HepG2 (cell line): ENCODE measurements at regions not wholly inside any gene's neighbourhood (a gene's known extent, or its start where the extent isn't known, plus 50 kb on each side); places are given as distances from the start of the nearest gene placed in this dataset.
A peak's percentile ranks its signal among the peaks of the same experiment; 100 is the strongest.

Experiments
- ATRX ChIP-seq: sonication (generic); formaldehyde crosslinking; IDR thresholded peaks from 2 replicates; pipeline ENCODE4 v1.4.0; 2020; ENCODE audit warnings: missing genetic modification reagents, borderline replicate concordance
- EHMT2 ChIP-seq: fragments of 200-600 bp; sonication (generic); IDR thresholded peaks from 2 replicates; pipeline ENCODE4 v1.7.0; 2017; ENCODE audit warnings: antibody characterized with exemption, low read depth, low read length, borderline replicate concordance
- EP300 ChIP-seq, 3 experiments: sonication (generic) in 1 of 3; formaldehyde crosslinking in 1 of 3; IDR thresholded peaks; 2 replicates each; pipeline versions ENCODE4 v1.5.1 to v1.6.1; 2011 to 2020; ENCODE audit warnings: low read depth in 2 of 3, low read length in 2 of 3, borderline replicate concordance in 1 of 3, improper control_type of control experiment in 1 of 3, mild to moderate bottlenecking in 1 of 3, missing genetic modification reagents in 1 of 3, moderate library complexity in 1 of 3
- GLMP ChIP-seq: sonication (generic); formaldehyde crosslinking; IDR thresholded peaks from 2 replicates; pipeline ENCODE4 v1.9.0; 2021; ENCODE audit warnings: missing genetic modification reagents, mild to moderate bottlenecking, borderline replicate concordance
- HDAC2 ChIP-seq: sonication (generic); formaldehyde crosslinking; IDR thresholded peaks from 2 replicates; pipeline ENCODE4 v1.4.0; 2020; ENCODE audit warnings: missing genetic modification reagents
- NR2F1 ChIP-seq, 2 experiments: fragments of 450-650 bp in 1 of 2; formaldehyde crosslinking in 1 of 2; IDR thresholded peaks; 2 replicates each; pipeline versions ENCODE4 v1.5.0 to v1.6.1; 2016 to 2020; ENCODE audit warnings: mild to moderate bottlenecking in 1 of 2, missing compliant biosample characterization in 1 of 2, missing genetic modification reagents in 1 of 2, moderate library complexity in 1 of 2
- POGZ ChIP-seq: sonication (generic); formaldehyde crosslinking; IDR thresholded peaks from 2 replicates; pipeline ENCODE4 v1.4.0; 2020; ENCODE audit warnings: mild to moderate bottlenecking, missing genetic modification reagents
- PRDM15 ChIP-seq: sonication (generic); formaldehyde crosslinking; IDR thresholded peaks from 2 replicates; pipeline ENCODE4 v1.4.0; 2020; ENCODE audit warnings: missing genetic modification reagents
- RFXANK ChIP-seq: IDR thresholded peaks from 2 replicates; pipeline ENCODE4 v1.6.1; 2016
- SALL2 ChIP-seq: sonication (generic); formaldehyde crosslinking; IDR thresholded peaks from 2 replicates; pipeline ENCODE4 v1.8.1; 2023; ENCODE audit warnings: mild to moderate bottlenecking, missing genetic modification reagents, inconsistent platforms
- SIX1 ChIP-seq: sonication (generic); formaldehyde crosslinking; IDR thresholded peaks from 2 replicates; pipeline ENCODE4 v1.4.0; 2020; ENCODE audit warnings: missing genetic modification reagents, borderline replicate concordance
- SRSF9 ChIP-seq: fragments of 200-400 bp; formaldehyde crosslinking; IDR thresholded peaks from 2 replicates; pipeline ENCODE4 v1.6.1; 2018; ENCODE audit warnings: borderline replicate concordance, mild to moderate bottlenecking, low read depth, low read length; ENCODE audit not compliant: insufficient read depth, poor library complexity, severe bottlenecking
- ZFP1 ChIP-seq: IDR thresholded peaks from 2 replicates; pipeline ENCODE4 v1.6.1; 2016
- ZGPAT ChIP-seq: IDR thresholded peaks from 2 replicates; pipeline ENCODE4 v1.6.1; 2016; ENCODE audit warnings: mild to moderate bottlenecking
- ZNF138 ChIP-seq: sonication (generic); formaldehyde crosslinking; IDR thresholded peaks from 2 replicates; pipeline ENCODE4 v1.5.0; 2020; ENCODE audit warnings: mild to moderate bottlenecking, low read depth, missing genetic modification reagents
- ZNF33B ChIP-seq: sonication (generic); formaldehyde crosslinking; IDR thresholded peaks from 2 replicates; pipeline ENCODE4 v1.5.1; 2020; ENCODE audit warnings: mild to moderate bottlenecking, missing genetic modification reagents
- ZNF460 ChIP-seq: sonication (generic); formaldehyde crosslinking; IDR thresholded peaks from 2 replicates; pipeline ENCODE4 v1.5.1; 2020; ENCODE audit warnings: missing genetic modification reagents, mild to moderate bottlenecking, borderline replicate concordance
- ZNF574 ChIP-seq: sonication (generic); formaldehyde crosslinking; IDR thresholded peaks from 2 replicates; pipeline ENCODE4 v1.4.0; 2020; ENCODE audit warnings: missing genetic modification reagents
- ZNF670 ChIP-seq: sonication (generic); formaldehyde crosslinking; IDR thresholded peaks from 2 replicates; pipeline ENCODE4 v1.8.0; 2022; ENCODE audit warnings: mild to moderate bottlenecking, missing genetic modification reagents, borderline replicate concordance

- TF ChIP-seq EP300 (IDR thresholded peaks at IDR 0.05; ENCODE audit: low read depth in 2 of 2, low read length in 2 of 2) (peak; percentile 71 to 96; a peak in 3 of 4 replicates), EP300 (CRISPR knock-in tag; IDR thresholded peaks at IDR 0.05; ENCODE audit: borderline replicate concordance) (peak; percentile 79; the same call in 1 of the 2 replicates), HDAC2 (CRISPR knock-in tag) (peak; percentile 80), PRDM15 (CRISPR knock-in tag) (no peak), POGZ (CRISPR knock-in tag) (peak; percentile 92), ZNF670 (CRISPR knock-in tag) (0 out of 2 replicates have a peak, but pooled peaks have one; percentile 27), SALL2 (CRISPR knock-in tag) (peak; percentile 62; the same call in 1 of the 2 replicates), ZNF574 (CRISPR knock-in tag) (peak; percentile 68), SIX1 (CRISPR knock-in tag) (peak; percentile 83; the same call in 1 of the 2 replicates), NR2F1 (CRISPR knock-in tag; IDR thresholded peaks at IDR 0.05) (peak; percentile 76 to 85; a peak in 3 of 4 replicates), EHMT2 (peak; percentile 64; the same call in 1 of the 2 replicates), ZFP1 (CRISPR knock-in tag) (peak; percentile 29; the same call in 1 of the 2 replicates), ZNF138 (CRISPR knock-in tag) (0 out of 2 replicates have a peak, but pooled peaks have one; percentile 26), ZNF33B (CRISPR knock-in tag) (no peak), ATRX (CRISPR knock-in tag) (no peak), SRSF9 (no peak), ZGPAT (CRISPR knock-in tag) (peak; percentile 77), ZNF460 (no peak), GLMP (CRISPR knock-in tag) (no peak), RFXANK (CRISPR knock-in tag) (no peak)
These were observed 441.4 kb downstream of the RPS6KC1 start (continued) for GRCh38 chr1:213492161-213493041.
